Activated CD8-positive, alpha-beta T cell treated with anti-CD3 and anti-CD28 coated beads for 36 hours (primary cell): ENCODE measurements at regions not wholly inside any gene's neighbourhood (a gene's known extent, or its start where the extent isn't known, plus 50 kb on each side); places are given as distances from the start of the nearest gene placed in this dataset.

Experiments used
- ATAC-seq: fragments of 200-7000 bp; cut with Tn5 transposase; one replicate; pipeline ENCODE4 v1.10.0; 2021; ENCODE audit warnings: mild to moderate bottlenecking, moderate library complexity
- CTCF ChIA-PET: fragments of 350-600 bp; sonication (Branson Sonifier 250); formaldehyde crosslinking; loops from one replicate; lab custom pipeline; 2021; ENCODE audit warnings: antibody characterized with exemption; lab: Charles Lee
- POLR2A ChIA-PET: fragments of 350-600 bp; sonication (Branson Sonifier 250); formaldehyde crosslinking; loops from one replicate; lab custom pipeline; 2021; ENCODE audit warnings: antibody characterized with exemption; lab: Charles Lee
- DNase-seq: peaks from one replicate; pipeline ENCODE4 v3.0.0-alpha.2; 2020
- H3K27ac Mint-ChIP-seq: one replicate; pipeline ENCODE4 v1.8.0; 2021; ENCODE audit warnings: mild to moderate bottlenecking, mixed read lengths
- H3K27me3 Mint-ChIP-seq: one replicate; pipeline ENCODE4 v1.8.0; 2021; ENCODE audit warnings: mixed read lengths
- H3K36me3 Mint-ChIP-seq: one replicate; pipeline ENCODE4 v1.8.0; 2021; ENCODE audit warnings: low read depth, mixed read lengths
- H3K4me1 Mint-ChIP-seq: one replicate; pipeline ENCODE4 v1.8.0; 2021; ENCODE audit warnings: low read depth, mixed read lengths
- H3K4me3 Mint-ChIP-seq: one replicate; pipeline ENCODE4 v1.8.0; 2021; ENCODE audit warnings: mild to moderate bottlenecking, moderate library complexity, mixed read lengths
- H3K9me3 Mint-ChIP-seq: one replicate; pipeline ENCODE4 v1.8.0; 2021; ENCODE audit warnings: mixed read lengths
- CTCF ChIP-seq: fragments of 200-600 bp; IDR thresholded peaks from one replicate; pipeline ENCODE4 v1.8.0; 2022; ENCODE audit warnings: antibody characterized with exemption, mild to moderate bottlenecking
- intact Hi-C: fragments of 100-400 bp; cut with micrococcal nuclease; formaldehyde crosslinking; loops from one replicate; pipeline ENCODE4 v1.10.0; 2022

DNA sequence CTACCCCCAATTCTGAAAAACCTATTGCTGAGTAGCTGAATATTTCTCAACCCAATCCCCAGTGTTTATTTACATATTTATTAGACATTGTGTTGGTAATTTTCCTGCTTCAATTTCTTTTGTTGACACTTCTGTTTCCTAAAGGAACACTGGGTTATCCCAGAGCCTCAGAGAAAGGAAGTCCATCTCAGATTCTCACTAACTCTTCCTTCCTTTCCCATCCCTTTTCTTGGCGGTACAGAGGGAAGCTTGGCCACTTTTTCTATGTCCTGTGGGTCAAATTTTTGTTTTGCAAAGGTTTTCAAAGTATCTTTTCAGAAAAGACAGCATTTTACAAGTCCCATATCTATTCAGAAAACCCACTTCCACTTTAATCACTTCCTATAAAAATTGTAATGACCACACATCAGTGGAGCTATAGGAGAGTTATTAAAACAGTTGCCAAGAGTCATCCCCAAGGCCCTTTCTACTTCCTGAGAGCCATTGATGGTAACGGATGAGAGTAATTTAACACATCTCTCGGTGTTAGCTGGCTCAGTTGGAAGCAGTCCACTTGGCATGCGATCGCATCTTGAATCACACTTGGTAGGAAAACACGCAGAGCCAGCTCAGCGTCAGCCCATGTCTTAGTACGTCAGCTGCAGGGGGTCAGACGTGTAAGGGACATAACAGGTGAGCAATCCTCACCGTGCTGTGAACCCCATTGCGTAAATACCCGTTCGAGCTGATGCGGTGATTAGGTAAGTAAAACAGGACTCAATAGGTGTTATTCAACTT is 231.1 kb upstream of the ADARB2 start:
- no peaks in the 10 kb centered on the region for H3K27me3 Mint-ChIP-seq
- no peak overlapping the region for H3K27ac Mint-ChIP-seq
- H3K4me3 Mint-ChIP-seq: no peak overlapping the region
- ATAC-seq: no peak
- peaks cover 3% of the 10 kb centered on the region for H3K9me3 Mint-ChIP-seq
- POLR2A ChIA-PET: no interaction called here
- intact Hi-C loops: no loop called here
- no peaks in the 10 kb centered on the region for H3K4me1 Mint-ChIP-seq
- no peaks in the 10 kb centered on the region for H3K36me3 Mint-ChIP-seq
- TF ChIP-seq CTCF: no peak
- no peak for DNase-seq
- CTCF ChIA-PET: no interaction called here

GRCh38 chr10:1966712-1967376 is 229.5 kb upstream of the ADARB2 start:
- Mint-ChIP-seq H3K4me3 (no peak overlapping the region), H3K4me1 (no peaks in the 10 kb centered on the region), H3K9me3 (no peaks in the 10 kb centered on the region), H3K36me3 (no peaks in the 10 kb centered on the region), H3K27me3 (no peaks in the 10 kb centered on the region), H3K27ac (no peak overlapping the region)
- no peak for DNase-seq
- no peak for TF ChIP-seq CTCF
- ChIA-PET POLR2A (no interaction called here), CTCF (no interaction called here)
- ATAC-seq: no peak
- intact Hi-C loops: no loop called here

DNA sequence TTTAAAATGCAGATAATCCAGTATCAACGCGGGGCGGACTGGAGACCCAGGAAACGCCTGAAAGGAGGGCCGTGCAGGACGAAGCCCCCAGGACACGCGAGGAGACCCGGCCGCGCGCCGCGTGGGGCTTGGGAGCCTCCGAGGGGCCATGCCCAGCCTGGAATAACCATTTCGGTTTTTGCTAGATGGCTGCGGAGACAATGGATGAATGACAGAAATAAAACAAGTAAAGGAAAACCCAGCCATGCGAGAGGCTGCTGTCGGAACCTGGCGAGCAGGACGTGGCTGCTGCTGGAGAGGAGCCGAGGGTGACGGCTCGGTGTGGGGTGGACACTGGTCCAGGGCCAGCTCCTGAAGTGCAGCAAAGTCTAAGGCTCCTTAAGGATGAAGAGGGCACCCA is 227.2 kb upstream of the ADARB2 start:
- Mint-ChIP-seq H3K27ac (no peak overlapping the region), H3K4me3 (no peak overlapping the region), H3K27me3 (peaks cover 3% of the 10 kb centered on the region), H3K4me1 (no peaks in the 10 kb centered on the region), H3K36me3 (no peaks in the 10 kb centered on the region), H3K9me3 (no peaks in the 10 kb centered on the region)
- TF ChIP-seq CTCF: no peak
- ChIA-PET POLR2A (no interaction called here), CTCF (no interaction called here)
- intact Hi-C loops: no loop called here
- ATAC-seq (no peak), DNase-seq (no peak)

- Mint-ChIP-seq H3K27me3 (peaks cover 3% of the 10 kb centered on the region), H3K27ac (no peak overlapping the region), H3K4me1 (no peaks in the 10 kb centered on the region), H3K9me3 (no peaks in the 10 kb centered on the region), H3K4me3 (no peak overlapping the region), H3K36me3 (no peaks in the 10 kb centered on the region)
- ChIA-PET POLR2A (interaction anchor here (0.7 kb wide), 1 partner anchor 9 kb away, joined by 3 read pairs; no protein-coding TSS in a partner anchor), CTCF (no interaction called here)
- TF ChIP-seq CTCF: no peak
- no peak for ATAC-seq
- no peak for DNase-seq
- intact Hi-C loops: no loop called here
Measured at GRCh38 chr10:1963341-1963740, 226.0 kb upstream of the ADARB2 start.

DNA sequence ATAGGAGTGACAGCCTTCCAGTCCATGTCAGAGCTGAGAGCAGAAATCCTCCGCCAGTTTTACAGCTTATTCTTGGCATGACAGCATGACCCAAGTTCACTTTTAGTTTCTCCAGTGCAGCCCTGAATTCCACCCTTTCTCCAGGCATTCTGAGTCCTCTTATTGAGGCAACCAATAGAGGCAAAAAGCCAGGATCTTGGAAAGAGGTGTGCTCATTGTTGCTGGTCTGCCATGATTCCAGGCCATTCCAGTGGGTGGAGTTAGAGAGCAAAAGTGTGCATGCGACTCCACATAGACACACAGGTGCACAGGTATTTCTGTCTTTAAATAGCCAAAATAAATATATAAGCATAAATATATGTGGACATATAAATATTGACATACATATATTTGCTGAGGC is 224.7 kb upstream of the ADARB2 start:
- POLR2A ChIA-PET: no interaction called here
- no peak overlapping the region for H3K4me3 Mint-ChIP-seq
- H3K36me3 Mint-ChIP-seq: no peaks in the 10 kb centered on the region
- TF ChIP-seq CTCF: no peak
- peaks cover 6% of the 10 kb centered on the region for H3K4me1 Mint-ChIP-seq
- intact Hi-C loops: no loop called here
- DNase-seq (no peak), ATAC-seq (no peak)
- peaks cover 3% of the 10 kb centered on the region for H3K27me3 Mint-ChIP-seq
- H3K9me3 Mint-ChIP-seq: no peaks in the 10 kb centered on the region
- CTCF ChIA-PET: no interaction called here
- H3K27ac Mint-ChIP-seq: no peak overlapping the region
